GM12878 (cell line): ENCODE measurements at regions not wholly inside any gene's neighbourhood (a gene's known extent, or its start where the extent isn't known, plus 50 kb on each side); places are given as distances from the start of the nearest gene placed in this dataset.

ENCODE experiments used
- CEBPB ChIP-seq, 2 experiments: fragments of 150-350 bp in 1 of 2; IDR thresholded peaks; 2 replicates each; pipeline ENCODE4 v1.6.1; 2012 to 2014; ENCODE audit warnings: low read depth in 2 of 2, low read length in 2 of 2, borderline replicate concordance in 1 of 2, inconsistent platforms in 1 of 2
- CTCF ChIP-seq, 3 experiments: IDR thresholded peaks in 2 of 3; conservative IDR thresholded peaks in 1 of 3; 2 replicates each; pipeline ENCODE4 v1.5.1; 2011; ENCODE audit warnings: low read depth in 3 of 3, low read length in 3 of 3, mild to moderate bottlenecking in 3 of 3, control low read depth in 2 of 3, moderate library complexity in 2 of 3, inconsistent platforms in 1 of 3, mixed read lengths in 1 of 3; ENCODE audit not compliant: control insufficient read depth in 2 of 3, insufficient read depth in 1 of 3; ENCODE audit errors: extremely low read depth in 1 of 3
- E2F4 ChIP-seq: IDR thresholded peaks from 2 replicates; pipeline ENCODE4 v1.6.1; 2012; ENCODE audit warnings: low read depth, low read length, improper control_type of control experiment
- EP300 ChIP-seq, 2 experiments: fragments of 150-350 bp in 1 of 2; IDR thresholded peaks; 2 replicates each; pipeline ENCODE4 v1.6.1; 2011 to 2012; ENCODE audit warnings: low read depth in 2 of 2, low read length in 2 of 2, borderline replicate concordance in 1 of 2, improper control_type of control experiment in 1 of 2, inconsistent platforms in 1 of 2; ENCODE audit not compliant: control insufficient read depth in 1 of 2
- EZH2 ChIP-seq: IDR thresholded peaks from 2 replicates; pipeline ENCODE4 v1.6.1; 2012; ENCODE audit warnings: low read depth, mild to moderate bottlenecking, control low read depth, inconsistent platforms, low read length, borderline replicate concordance; ENCODE audit not compliant: control insufficient read depth
- GABPA ChIP-seq: IDR thresholded peaks from 2 replicates; pipeline ENCODE4 v1.6.1; 2014; ENCODE audit warnings: antibody characterized with exemption, low read depth, mild to moderate bottlenecking, inconsistent platforms
- MAX ChIP-seq: IDR thresholded peaks from 2 replicates; pipeline ENCODE4 v1.6.1; 2012; ENCODE audit warnings: low read depth, low read length, improper control_type of control experiment
- MTA3 ChIP-seq: IDR thresholded peaks from 2 replicates; pipeline ENCODE4 v1.6.1; 2012; ENCODE audit warnings: low read length, inconsistent platforms, borderline replicate concordance
- NFXL1 ChIP-seq: fragments of 450-650 bp; IDR thresholded peaks from 2 replicates; pipeline ENCODE4 v1.6.1; 2017; ENCODE audit warnings: antibody characterized with exemption, mild to moderate bottlenecking, borderline replicate concordance
- POLR2A ChIP-seq: IDR thresholded peaks from 2 replicates; pipeline ENCODE4 v1.6.1; 2011; ENCODE audit warnings: low read depth, mild to moderate bottlenecking, low read length
- POLR2AphosphoS5 ChIP-seq: IDR thresholded peaks from 2 replicates; pipeline ENCODE4 v1.6.1; 2011; ENCODE audit warnings: mild to moderate bottlenecking, low read length, inconsistent platforms
- SREBF2 ChIP-seq: IDR thresholded peaks from 2 replicates; pipeline ENCODE4 v1.6.1; 2012; ENCODE audit warnings: mild to moderate bottlenecking, low read length
- SUZ12 ChIP-seq: fragments of 200-600 bp; sonication (generic); IDR thresholded peaks from one replicate; pipeline ENCODE4 v1.6.1; 2018; ENCODE audit warnings: antibody characterized with exemption, mild to moderate bottlenecking; ENCODE audit not compliant: unreplicated experiment
- TCF3 ChIP-seq: IDR thresholded peaks from 2 replicates; pipeline ENCODE4 v1.6.1; 2012; ENCODE audit warnings: low read depth, mild to moderate bottlenecking, low read length, borderline replicate concordance; ENCODE audit not compliant: insufficient read depth

- TF ChIP-seq EP300 (IDR thresholded peaks at IDR 0.05; ENCODE audit: borderline replicate concordance in 1 of 2, control insufficient read depth in 1 of 2, low read depth in 2 of 2, low read length in 2 of 2) (no peak), POLR2A (no peak), E2F4 (no peak), CTCF (IDR thresholded peaks at IDR 0.05 in 2 of 3, conservative IDR thresholded peaks at IDR 0.05 in 1 of 3; ENCODE audit: control insufficient read depth in 2 of 3, extremely low read depth in 1 of 3, insufficient read depth in 1 of 3, low read depth in 3 of 3, low read length in 3 of 3) (no peak), POLR2AphosphoS5 (no peak), SUZ12 (no peak), MAX (no peak), MTA3 (no peak), CEBPB (IDR thresholded peaks at IDR 0.05; ENCODE audit: borderline replicate concordance in 1 of 2, low read depth in 2 of 2, low read length in 2 of 2) (no peak), GABPA (no peak), NFXL1 (no peak), TCF3 (no peak), SREBF2 (no peak), EZH2 (no peak)
Measured at GRCh38 chr6:2441601-2442475, 196.4 kb upstream of the GMDS start.
